ENCODE measurements at regions not wholly inside any gene's neighbourhood (a gene's known extent, or its start where the extent isn't known, plus 50 kb on each side); places are given as distances from the start of the nearest gene placed in this dataset.

- TF ChIP-seq CTCF (IDR thresholded peaks at IDR 0.05): no peak
- TF ChIP-seq POLR2A (IDR thresholded peaks at IDR 0.05): no peak
These were observed 199.4 kb downstream of the FOXA2 start for GRCh38 chr20:22384978-22385377.

All from body of pancreas (tissue), 4 donors.